Left cardiac atrium (tissue), 4 donors: ENCODE measurements at regions not wholly inside any gene's neighbourhood (a gene's known extent, or its start where the extent isn't known, plus 50 kb on each side); places are given as distances from the start of the nearest gene placed in this dataset.
"Not testable (repeated sequence)": the region's sequence is repeated elsewhere in the genome, so short reads cannot be mapped to it uniquely, and the experiment has no call there.

Experiments
- ATAC-seq, 2 donors: fragments of 200-7000 bp; cut with Tn5 transposase; one replicate each; pipeline ENCODE4 v1.9.1; 2020; ENCODE audit warnings: mild to moderate bottlenecking in 2 of 2, moderate library complexity in 2 of 2
- DNase-seq: peaks from one replicate; pipeline ENCODE4 v3.0.0-alpha.2; 2020
- intact Hi-C, 2 donors: fragments of 100-400 bp; cut with DNase I; formaldehyde crosslinking; loops; one replicate each; pipeline versions ENCODE4 v1.14.1 to v1.15.1; 2022 to 2023
- donor health status: DM: no; HTN: yes; CAD: no.
- donor health status: DM: no; HTN: yes; CAD: no; lungs with severe emphysema.
- donor health status: DM: yes; HTN: yes; CAD: no.
- donor health status: Dilated cardiomyopathy.

DNA sequence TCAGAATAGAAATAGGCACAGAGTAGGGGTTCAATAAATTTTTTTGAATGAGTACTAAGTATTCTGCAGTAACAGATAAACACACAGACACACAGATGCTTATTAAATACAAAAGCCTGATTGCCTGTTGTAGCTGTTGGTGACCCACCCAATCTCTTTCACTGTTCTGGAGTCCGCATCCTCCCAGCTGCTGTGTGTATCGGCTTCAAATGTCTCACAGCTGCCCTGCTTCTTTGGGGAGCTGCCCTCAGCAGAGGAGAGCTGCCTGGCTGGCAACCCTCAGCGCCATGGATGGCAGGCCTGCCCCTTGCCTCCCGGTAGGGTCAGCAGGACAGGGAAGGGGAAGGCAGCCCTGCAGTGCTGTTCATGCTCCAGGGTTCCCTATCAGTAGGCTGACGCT, 50.5 kb upstream of the PRNP start:
- intact Hi-C loops, result no loop called here
- DNase-seq (no peak), ATAC-seq (no peak)

DNA sequence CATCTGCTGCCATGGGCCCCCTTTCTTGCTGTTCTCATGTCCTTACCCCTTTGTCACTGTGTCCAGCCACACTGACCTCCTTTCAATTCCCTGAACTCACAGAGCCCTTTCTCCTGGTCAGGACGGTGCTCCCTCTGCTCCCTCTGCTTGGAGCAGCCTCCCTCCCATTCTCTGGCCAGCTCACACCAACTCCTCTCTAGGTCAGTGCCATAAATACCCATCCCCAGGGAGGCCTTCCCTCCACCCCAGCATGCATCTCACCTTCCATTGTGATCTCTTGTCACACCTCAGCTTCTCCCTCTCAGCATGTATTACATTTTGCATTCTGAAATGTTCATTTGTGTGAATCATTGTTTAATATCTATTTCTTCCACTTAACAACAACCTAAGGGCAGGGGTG, 50.9 kb upstream of the PRNP start:
- ATAC-seq (peak; percentile 21 to 59), DNase-seq (no peak)
- intact Hi-C loops, result no loop called here

DNA sequence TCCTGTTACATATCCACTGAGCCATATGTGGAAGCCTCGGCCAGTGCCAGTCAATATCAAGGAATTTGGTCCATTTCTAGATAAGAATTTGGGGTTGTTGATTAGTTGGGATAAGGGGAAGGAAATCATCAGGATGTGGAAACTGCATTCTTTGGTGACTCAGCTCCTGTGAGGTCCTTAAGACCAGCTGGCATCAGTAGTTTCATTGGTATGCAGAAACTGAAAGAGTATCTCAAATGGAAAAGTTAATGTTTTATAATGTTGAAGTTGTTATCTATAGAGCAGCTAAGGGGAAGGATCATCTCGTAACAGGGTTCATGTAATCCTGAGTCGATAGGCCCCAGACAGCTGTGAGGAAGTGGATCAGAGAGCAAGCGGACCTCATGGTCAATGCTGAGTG, 52.5 kb upstream of the PRNP start:
- ATAC-seq (peak; percentile 41 to 73), DNase-seq (no peak)
- intact Hi-C loops, result no loop called here

DNA sequence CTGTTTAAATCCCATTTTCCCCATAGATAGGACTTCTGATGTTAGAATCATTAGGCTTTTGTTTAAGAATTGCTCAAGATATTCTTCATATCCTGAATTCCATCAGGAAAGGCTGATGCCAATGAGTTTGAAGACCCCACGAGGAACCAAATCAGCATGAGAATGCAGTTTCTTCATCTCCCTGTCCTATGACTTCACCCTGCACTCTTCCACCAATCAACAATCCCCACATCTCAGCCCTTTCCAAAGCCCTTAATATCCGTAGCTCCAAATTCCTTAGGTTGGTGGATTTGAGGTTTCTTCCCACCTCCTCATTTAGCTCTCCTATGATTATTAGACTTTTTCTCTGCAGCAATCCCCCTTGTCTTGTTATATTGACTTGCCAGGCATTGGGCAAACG, 52.9 kb upstream of the PRNP start:
- ATAC-seq, result no peak
- DNase-seq, result no peak
- intact Hi-C loops, result no loop called here

DNA sequence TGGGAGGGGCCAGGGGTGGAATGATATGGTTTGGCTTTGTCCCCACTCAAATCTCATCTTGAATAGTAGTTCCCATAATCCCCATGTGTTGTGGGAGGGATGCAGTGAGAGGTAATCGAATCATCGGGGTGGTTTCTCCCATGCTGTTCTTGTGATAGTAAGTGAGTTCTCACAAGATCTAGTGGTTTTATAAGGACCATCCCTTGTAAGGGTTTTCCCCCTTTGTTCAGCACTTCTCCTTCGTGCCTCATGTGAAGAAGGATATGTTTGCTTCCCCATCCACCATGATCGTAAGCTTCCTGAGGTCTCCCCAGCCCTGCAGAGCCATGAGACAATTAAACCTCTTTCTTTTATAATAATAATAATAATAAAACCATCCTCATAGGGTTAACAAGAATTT, 53.4 kb upstream of the PRNP start:
- DNase-seq, result no peak
- no peak for ATAC-seq
- intact Hi-C loops, result no loop called here

DNA sequence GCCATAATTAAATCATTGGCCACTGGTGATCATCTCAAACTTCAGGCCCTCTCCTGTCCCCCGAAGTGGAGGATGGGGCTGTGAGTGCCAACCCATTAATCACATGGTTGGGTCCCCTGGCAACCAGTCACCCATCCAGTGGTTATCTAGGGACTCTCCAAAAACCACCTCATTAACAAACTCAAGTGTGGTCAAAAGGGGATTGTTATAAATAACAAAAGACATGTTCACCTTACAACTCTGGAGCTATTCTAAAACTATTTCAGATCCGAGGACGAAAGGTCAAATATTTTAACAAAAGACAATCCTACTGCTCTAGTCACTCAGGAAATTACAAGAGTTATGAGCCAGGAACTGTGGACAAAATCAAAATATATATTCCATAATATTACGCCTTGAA, 60.0 kb upstream of the PRNP start:
- no peak for ATAC-seq
- intact Hi-C loops, result no loop called here
- no peak for DNase-seq

DNA sequence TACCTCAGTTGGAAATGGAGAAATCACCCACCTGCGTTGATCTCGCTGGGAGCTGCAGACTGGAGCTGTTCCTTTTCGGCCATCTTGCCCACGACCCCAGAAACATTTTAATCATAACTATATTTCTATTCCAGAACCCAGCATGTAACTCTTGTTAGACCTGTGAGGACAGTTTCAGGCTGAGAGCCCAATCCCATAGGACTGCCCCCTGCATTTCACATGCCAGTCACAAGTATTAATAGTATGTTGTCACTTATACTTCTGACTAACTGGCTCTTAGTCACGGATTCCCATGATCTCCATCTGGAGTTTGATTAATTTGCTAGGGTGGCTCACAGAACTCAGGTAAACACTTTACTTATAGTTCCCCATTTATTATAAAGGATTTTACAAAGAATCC, 60.6 kb upstream of the PRNP start:
- DNase-seq, result no peak
- intact Hi-C loops, result no loop called here
- no peak for ATAC-seq

DNA sequence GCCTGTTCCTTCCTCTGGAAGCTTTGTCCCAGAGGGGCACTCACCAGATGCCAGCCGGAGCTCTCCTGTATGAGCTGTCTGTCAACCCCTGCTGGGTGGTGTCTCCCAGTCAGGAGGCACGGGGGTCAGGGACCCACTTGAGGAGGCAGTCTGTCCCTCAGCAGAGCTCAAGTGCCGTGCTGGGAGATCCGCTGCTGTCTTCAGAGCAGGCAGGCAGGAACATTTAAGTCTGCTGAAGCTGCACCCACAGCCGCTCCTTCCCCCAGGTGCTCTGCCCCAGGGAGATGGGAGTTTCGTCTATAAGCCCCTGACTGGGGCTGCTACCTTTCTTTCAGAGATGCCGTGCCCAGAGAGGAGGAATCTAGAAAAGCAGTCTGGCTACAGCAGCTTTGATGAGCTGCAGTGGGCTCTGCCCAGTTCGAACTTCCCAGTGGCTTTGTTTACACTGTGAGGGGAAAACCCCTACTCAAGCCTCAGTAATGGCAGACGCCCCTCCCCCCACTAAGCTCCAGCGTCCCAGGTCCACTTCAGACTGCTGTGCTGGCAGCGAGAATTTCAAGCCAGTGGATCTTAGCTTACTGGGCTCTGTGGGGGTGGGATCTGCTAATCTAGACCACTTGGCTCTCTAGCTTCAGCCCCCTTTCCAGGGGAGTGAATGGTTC, 61.5 kb upstream of the PRNP start:
- intact Hi-C loops, DNase-seq, ATAC-seq: not testable (repeated sequence)

DNA sequence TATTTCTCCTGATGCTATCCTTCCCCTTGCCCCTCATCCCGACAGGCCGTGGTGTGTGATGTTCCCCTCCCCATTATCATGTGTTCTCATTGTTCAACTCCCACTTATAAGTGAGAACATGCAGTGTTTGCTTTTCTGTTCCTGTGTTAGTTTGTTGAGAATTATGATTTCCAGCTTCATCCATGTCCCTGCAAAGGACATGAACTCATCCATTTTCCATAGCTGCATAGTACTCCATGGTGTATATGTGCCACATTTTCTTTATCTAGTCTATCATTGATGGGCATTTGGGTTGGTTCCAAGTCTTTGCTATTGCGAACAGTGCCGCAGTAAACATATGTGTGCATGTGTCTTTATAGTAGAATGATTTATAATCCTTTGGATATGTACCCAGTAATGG, 67.1 kb upstream of the PRNP start:
- intact Hi-C loops, DNase-seq, ATAC-seq: not testable (repeated sequence)

DNA sequence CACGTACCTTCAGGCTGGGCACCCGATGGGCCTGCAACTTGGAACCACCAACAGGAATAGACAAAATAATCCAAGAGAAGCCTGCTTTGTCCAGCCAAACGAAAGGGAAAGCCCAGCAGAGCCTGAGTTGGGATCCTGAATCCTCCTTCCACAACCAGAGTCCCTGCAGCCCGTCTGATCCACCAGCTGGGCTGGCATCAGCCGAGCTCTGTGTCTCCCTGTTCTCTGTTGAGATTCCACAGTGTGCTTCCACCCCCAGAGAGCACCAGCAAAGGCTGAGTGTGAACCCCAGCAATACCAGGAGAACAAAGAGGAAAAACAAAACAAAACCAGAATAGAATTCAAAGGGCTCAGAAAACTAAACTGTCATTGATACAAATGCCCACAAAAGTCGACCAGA, 68.8 kb upstream of the PRNP start:
- intact Hi-C loops, result no loop called here
- DNase-seq, result no peak
- ATAC-seq, result no peak

DNA sequence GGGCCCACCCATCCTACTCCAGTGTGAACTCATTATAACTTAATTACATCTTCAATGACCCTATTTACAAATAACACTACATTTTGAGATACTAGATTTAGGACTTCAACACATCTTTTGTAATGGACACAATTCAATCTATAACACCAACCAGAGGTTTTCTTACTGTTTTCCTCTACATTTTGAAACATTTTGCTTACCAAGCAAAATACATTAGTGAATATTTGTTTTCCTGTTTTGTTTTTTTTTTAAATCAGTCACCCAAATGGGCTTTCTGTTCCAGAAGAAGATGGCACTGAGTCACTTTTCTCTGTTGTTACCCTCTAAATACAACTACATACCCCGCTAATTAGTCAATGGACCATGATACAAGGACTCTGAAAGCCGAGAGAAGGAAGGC, 69.2 kb upstream of the PRNP start:
- DNase-seq (no peak), ATAC-seq (no peak)
- intact Hi-C loops, result no loop called here

DNA sequence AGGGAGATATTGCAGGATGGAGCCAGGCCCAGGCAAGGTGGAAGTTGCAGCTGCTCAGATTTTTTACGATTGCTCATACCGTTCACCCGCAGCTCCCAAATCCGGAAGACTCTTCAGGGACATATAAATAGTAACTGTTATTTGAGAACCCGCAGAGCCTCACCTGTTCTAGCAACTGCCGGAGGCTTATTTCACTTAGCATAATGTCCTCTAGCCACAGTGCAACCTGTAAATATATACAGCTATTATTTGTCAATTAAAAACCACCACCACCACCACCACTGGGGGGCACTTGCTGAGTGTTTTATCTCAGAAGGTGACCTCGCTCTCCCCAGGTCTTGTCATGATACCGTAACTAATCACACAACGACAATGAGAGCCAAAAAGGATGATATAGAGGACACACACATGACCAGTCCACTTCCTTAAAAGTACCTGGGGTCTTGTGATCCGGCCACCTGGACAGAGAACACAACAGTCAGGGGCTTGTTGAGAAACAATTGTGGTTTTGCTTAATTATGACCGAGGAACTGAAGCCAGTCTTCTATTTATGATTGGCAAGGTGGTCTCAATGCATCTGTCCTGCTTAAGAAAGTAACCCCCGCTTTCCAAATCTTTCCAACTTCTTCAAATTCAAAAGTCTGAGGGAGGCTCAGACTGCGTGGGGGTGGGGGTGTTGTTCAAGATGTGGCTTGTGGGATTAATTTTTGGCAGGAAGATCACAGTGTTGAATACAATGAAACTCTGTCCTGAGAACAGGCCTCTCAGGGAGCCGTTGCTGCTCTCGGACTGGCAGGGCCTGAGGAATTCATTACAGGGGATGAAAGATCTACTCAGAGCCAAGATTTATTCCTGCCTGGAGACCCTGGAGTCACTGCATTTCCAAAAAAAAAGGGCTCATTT, 72.3 kb upstream of the PRNP start:
- DNase-seq (peak; percentile 43), ATAC-seq (peak; percentile 61 to 78)
- intact Hi-C loops, result no loop called here

DNA sequence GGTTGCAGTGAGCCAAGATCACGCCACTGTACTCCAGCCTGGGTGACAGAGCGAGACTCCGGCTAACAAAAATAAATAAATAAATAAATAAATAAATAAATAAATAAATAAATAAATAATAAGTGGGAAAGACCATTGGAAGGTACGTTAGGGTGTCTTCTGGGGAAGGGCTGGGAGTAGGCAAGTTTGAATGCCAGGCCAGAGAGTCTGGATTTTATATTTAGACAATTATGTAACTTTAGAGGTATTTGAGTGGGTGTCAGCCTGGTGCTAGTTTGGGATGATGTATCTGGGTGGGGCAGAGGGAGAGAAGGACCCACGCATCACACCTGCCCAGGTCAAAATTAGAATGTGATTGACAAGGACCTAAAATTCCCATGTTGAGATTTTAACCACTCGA, 73.1 kb upstream of the PRNP start:
- DNase-seq (no peak), ATAC-seq (peak; percentile 85 to 87)
- intact Hi-C loops, result no loop called here

DNA sequence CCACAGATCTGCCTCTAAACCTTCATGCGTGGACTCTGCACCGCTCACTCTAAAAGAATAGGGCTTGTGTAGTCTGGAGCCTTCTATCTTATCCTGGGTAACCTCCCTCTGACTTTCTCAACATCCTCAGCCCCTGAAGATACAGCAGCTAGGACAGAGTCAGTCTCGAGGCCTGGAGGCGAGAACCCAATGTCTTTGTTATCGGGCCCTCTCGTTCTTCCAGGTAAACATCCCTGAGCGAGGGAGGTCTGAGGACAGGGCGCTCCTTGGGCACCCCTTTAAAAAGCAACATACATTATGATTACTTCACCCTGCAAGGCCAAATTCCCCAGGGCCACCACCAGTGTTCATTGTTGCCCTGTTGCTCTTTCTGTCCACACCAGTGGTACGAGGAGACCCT, 75.4 kb upstream of the PRNP start:
- ATAC-seq, result no peak
- no peak for DNase-seq
- intact Hi-C loops, result no loop called here

DNA sequence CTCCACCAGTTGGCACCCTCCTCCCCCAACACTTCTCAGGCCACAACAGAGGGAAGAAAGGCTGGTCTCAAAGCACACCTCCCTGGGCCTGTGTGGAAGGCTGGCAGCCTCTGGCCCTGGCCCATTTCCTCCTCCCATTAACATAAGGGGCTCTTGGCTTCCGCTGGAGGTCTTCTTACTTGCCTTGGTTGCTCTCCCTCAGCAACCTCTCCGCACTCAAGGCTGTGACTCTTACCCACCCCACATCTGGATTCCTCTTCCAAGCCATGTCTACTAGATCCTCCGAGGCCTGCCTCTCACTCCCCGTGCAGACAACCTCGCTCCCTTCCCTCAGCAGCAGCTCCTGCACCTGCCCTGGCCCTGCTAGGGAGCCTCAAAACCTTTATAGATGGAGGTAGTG, 76.7 kb upstream of the PRNP start:
- no peak for ATAC-seq
- intact Hi-C loops, result loop anchor here in 1 of 2 donors (2.0 kb wide), 1 partner anchor 111 kb away; the partner anchor contains the start of gene PRND
- DNase-seq, result no peak

DNA sequence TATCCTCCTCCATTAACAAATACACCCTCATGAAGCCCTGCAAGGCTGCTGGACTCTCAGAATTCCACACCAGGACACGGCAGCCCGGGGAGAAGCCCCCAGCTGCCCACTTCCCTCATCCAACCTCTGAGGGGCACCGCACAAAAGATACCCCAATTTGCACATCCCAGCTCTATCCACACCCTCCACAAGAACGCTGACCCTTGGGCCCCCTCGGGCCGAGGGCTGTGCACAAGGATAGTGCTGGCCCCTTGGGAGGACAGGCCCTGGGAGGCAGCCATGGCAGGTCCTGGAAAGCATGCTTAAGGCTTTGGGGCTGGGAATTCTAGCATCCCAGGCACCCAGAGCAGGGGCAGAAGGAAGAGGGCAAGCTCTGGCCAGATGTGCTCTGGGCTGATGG, 77.4 kb upstream of the PRNP start:
- intact Hi-C loops, result loop anchor here in 1 of 2 donors (2.0 kb wide), 1 partner anchor 112 kb away; the partner anchor contains the start of gene PRND
- no peak for ATAC-seq
- DNase-seq, result no peak

DNA sequence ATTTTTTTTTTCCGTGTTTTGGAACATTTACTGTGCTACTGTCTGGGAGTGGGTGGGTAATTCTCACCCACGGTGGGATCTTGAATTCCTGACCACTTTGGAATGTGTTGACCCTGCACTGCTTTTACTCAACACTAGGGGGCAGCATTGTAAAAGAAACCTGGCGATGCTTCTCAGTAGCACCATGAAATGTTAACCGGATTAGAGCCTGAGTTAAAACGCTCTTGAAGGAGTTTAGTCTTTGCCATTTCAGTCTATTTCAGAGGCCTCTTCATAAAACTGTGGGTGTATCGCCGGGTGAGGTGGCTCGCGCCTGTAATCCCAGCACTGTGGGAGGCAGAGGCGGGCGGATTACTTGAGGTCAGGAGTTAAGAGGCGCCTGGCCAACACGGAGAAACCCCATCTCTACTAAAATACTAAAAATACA, 79.0 kb upstream of the PRNP start:
- DNase-seq (no peak), ATAC-seq (peak; percentile 75)

DNA sequence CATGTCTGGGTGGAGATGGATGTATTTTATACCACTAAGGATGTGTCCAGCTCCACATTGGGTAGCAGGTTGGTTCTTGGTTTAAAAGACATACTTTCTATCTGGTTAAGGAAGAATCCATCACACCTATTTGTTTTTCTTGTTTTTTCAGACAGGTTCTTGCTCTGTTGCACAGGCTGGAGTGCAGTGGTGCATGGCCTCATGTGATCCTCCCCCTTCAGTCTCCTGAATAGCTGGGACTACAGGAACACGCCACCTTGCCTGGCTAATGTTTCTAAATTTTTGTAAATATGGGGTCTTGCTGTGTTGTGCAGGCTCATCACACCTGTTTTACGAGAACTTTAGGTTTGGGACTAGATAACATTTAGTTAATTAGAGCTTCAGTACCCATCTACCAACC, 80.2 kb upstream of the PRNP start:
- no peak for ATAC-seq
- intact Hi-C loops, result no loop called here

More for the DNA sequence above, 79.0 kb upstream of the PRNP start:
- intact Hi-C loops, result loop anchor here in 1 of 2 donors (1.0 kb wide), 1 partner anchor 113 kb away; no protein-coding TSS in a partner anchor

DNA sequence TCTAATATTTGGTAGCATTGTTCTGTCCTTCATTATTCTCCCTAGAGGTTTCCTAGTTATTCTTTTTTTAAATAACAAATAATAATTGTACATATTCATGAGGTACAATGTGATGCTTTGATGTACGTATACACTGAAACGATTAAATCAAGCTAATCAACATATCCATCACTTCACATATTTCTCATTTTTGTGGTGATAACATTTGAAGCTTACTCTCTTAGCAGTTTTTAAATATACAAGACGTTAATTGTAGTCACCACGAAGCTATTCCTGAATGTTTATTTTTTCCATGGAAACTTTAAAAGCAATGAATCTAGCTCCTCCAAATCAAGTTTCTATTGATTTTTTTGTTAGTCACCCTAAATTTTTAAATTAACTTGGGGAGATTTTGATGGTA, 81.1 kb upstream of the PRNP start:
- DNase-seq (no peak), ATAC-seq (no peak)
- intact Hi-C loops, result no loop called here

More for the DNA sequence above, 80.2 kb upstream of the PRNP start:
- no peak for DNase-seq

DNA sequence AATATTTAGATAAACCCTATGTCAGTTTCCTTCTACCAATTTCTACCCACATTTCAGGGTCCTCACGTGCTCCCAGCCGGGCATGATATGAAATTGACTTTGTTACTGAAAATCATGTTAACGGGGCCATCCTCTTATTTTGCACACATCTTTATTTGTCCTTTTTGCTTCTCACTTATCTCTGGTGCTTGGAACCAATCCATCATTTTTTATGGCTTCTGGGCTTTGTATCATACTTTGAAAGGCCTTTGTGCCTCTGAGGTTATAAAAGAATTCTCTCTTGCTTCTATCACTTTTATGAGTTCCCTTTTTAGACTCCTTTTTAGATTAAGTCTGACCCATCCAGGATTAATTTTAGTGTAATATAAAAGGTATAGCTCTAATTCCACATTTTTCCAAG, 81.7 kb upstream of the PRNP start:
- no peak for ATAC-seq
- no peak for DNase-seq
- intact Hi-C loops, result no loop called here

DNA sequence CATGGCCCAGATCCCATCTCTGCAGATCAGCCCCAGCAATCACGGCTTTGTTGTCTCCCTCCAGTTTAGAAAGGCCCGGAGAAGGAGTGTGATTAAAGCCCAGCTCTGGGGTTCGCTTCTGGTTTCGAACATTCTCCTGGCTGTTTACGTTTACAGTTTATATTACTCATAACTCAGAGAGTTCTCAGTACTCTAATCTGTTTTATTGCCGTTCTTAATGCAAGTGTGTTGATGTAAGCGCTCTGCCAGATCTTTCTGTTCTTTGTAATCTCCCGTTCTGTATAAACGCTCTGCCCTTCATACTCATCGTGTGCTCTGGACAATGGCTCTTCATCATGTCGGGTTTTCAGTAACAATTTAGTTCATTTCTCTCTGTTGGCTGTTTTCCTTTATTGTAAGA, 82.5 kb upstream of the PRNP start:
- intact Hi-C loops, result no loop called here
- DNase-seq, result no peak
- ATAC-seq, result peak in 1 of 2 donors; percentile 34
